GM12878 (cell line): ENCODE measurements at regions not wholly inside any gene's neighbourhood (a gene's known extent, or its start where the extent isn't known, plus 50 kb on each side); places are given as distances from the start of the nearest gene placed in this dataset.

ENCODE experiments used
- ATAC-seq: fragments of 200-7000 bp; cut with Tn5 transposase; 3 replicates; pipeline ENCODE4 v1.9.1; 2020; ENCODE audit warnings: mild to moderate bottlenecking, moderate library complexity
- BruUV-seq: library from RNA; stranded (reverse); fragments of 400-500 nt; replicated peaks from 2 replicates; lab custom pipeline; 2021; lab: Mats Ljungman, UMichigan
- CTCF ChIA-PET: fragments of 300-600 bp; sonication (Branson Sonifier 250); formaldehyde crosslinking; extraction: SDS; loops from one replicate; lab custom pipeline; 2021; ENCODE audit warnings: inconsistent platforms; lab: Yijun Ruan, JAX
- POLR2A ChIA-PET: fragments of 350-600 bp; formaldehyde crosslinking; extraction: SDS; loops from one replicate; lab custom pipeline; 2021; ENCODE audit warnings: inconsistent platforms; lab: Charles Lee
- RAD21 ChIA-PET: fragments of 300-600 bp; sonication (Branson Sonifier 250); formaldehyde crosslinking; loops from one replicate; lab custom pipeline; 2023; ENCODE audit warnings: antibody characterized with exemption; ENCODE audit not compliant: unreplicated experiment; lab: Charles Lee
- SMC1A ChIA-PET: fragments of 300-600 bp; sonication (Branson Sonifier 250); formaldehyde crosslinking; loops from one replicate; lab custom pipeline; 2023; ENCODE audit not compliant: unreplicated experiment, uncharacterized antibody; lab: Charles Lee
- DNase-seq: peaks from one replicate; pipeline ENCODE4 v3.0.0-alpha.2; 2011; ENCODE audit warnings: low read depth, low spot score
- FAIRE-seq: peaks from 3 replicates; lab custom pipeline; 2011; peaks lifted over from hg19 to GRCh38; lab: Jason Lieb, UNC
- H2AFZ ChIP-seq: 2 replicates; pipeline ENCODE4 v1.6.0; 2011; ENCODE audit warnings: low read depth, low read length, control low read depth; ENCODE audit not compliant: control insufficient read depth
- H3K27ac ChIP-seq: 2 replicates; pipeline ENCODE4 v1.5.1; 2011; ENCODE audit warnings: control low read depth; ENCODE audit not compliant: control insufficient read depth, insufficient read depth
- H3K27me3 ChIP-seq, 2 experiments: replicated peaks in 1 of 2; 2 replicates each; pipeline versions ENCODE4 v1.6.0 to v1.6.1; 2011; ENCODE audit warnings: low read length in 1 of 2; ENCODE audit not compliant: control insufficient read depth in 2 of 2, insufficient read depth in 2 of 2
- H3K36me3 ChIP-seq, 2 experiments: 2 replicates each; pipeline ENCODE4 v1.5.1; 2011; ENCODE audit warnings: low read length in 1 of 2; ENCODE audit not compliant: control insufficient read depth in 2 of 2, insufficient read depth in 2 of 2
- H3K4me1 ChIP-seq: 2 replicates; pipeline ENCODE4 v1.6.1; 2011; ENCODE audit warnings: mild to moderate bottlenecking, low read length, moderate library complexity, mixed read lengths; ENCODE audit not compliant: control insufficient read depth, insufficient read depth
- H3K4me2 ChIP-seq: 2 replicates; pipeline ENCODE4 v1.6.0; 2011; ENCODE audit warnings: control low read depth; ENCODE audit not compliant: control insufficient read depth, insufficient read depth
- H3K4me3 ChIP-seq: fragments of 200-600 bp; sonication (generic); 2 replicates; pipeline ENCODE4 v1.5.1; 2016
- H3K79me2 ChIP-seq: 2 replicates; pipeline ENCODE4 v1.6.0; 2011; ENCODE audit warnings: low read length; ENCODE audit not compliant: control insufficient read depth, insufficient read depth
- H3K9ac ChIP-seq: 2 replicates; pipeline ENCODE4 v1.8.0; 2011; ENCODE audit warnings: low read length, control low read depth, mixed read lengths; ENCODE audit not compliant: control insufficient read depth, insufficient read depth
- H3K9me3 ChIP-seq: replicated peaks from 3 replicates; pipeline ENCODE4 v1.5.1; 2011; ENCODE audit warnings: mild to moderate bottlenecking, low read length; ENCODE audit not compliant: control insufficient read depth, insufficient read depth
- H4K20me1 ChIP-seq: 2 replicates; pipeline ENCODE4 v1.6.0; 2011; ENCODE audit not compliant: control insufficient read depth, insufficient read depth
- ATF2 ChIP-seq: IDR thresholded peaks from 2 replicates; pipeline ENCODE4 v1.6.1; 2012; ENCODE audit warnings: low read length, inconsistent platforms
- EZH2 ChIP-seq: IDR thresholded peaks from 2 replicates; pipeline ENCODE4 v1.6.1; 2012; ENCODE audit warnings: low read depth, mild to moderate bottlenecking, control low read depth, inconsistent platforms, low read length, borderline replicate concordance; ENCODE audit not compliant: control insufficient read depth
- FOXM1 ChIP-seq: IDR thresholded peaks from 2 replicates; pipeline ENCODE4 v1.6.1; 2012; ENCODE audit warnings: low read depth, mild to moderate bottlenecking, inconsistent platforms, low read length, moderate library complexity
- JUNB ChIP-seq: IDR thresholded peaks from 2 replicates; pipeline ENCODE4 v1.6.1; 2016; ENCODE audit warnings: antibody characterized with exemption, mild to moderate bottlenecking
- PAX5 ChIP-seq: IDR thresholded peaks from 2 replicates; pipeline ENCODE4 v1.6.1; 2011; ENCODE audit warnings: low read depth, low read length, borderline replicate concordance
- PKNOX1 ChIP-seq: fragments of 450-650 bp; IDR thresholded peaks from 2 replicates; pipeline ENCODE4 v1.6.1; 2016; ENCODE audit warnings: mild to moderate bottlenecking
- POU2F2 ChIP-seq: IDR thresholded peaks from 3 replicates; pipeline ENCODE4 v1.6.1; 2011; ENCODE audit warnings: low read depth, mild to moderate bottlenecking, low read length, borderline replicate concordance
- RELB ChIP-seq: fragments of 450-650 bp; IDR thresholded peaks from 2 replicates; pipeline ENCODE4 v1.6.1; 2017; ENCODE audit warnings: low read depth, mild to moderate bottlenecking, moderate library complexity
- TARDBP ChIP-seq: IDR thresholded peaks from 2 replicates; pipeline ENCODE4 v1.6.1; 2016; ENCODE audit warnings: borderline replicate concordance
- TBL1XR1 ChIP-seq: IDR thresholded peaks from 2 replicates; pipeline ENCODE4 v1.6.1; 2012; ENCODE audit warnings: low read depth, low read length, improper control_type of control experiment
- ZNF384 ChIP-seq: IDR thresholded peaks from 2 replicates; pipeline ENCODE4 v1.6.1; 2012; ENCODE audit warnings: low read depth, mild to moderate bottlenecking, low read length, improper control_type of control experiment, borderline replicate concordance
- in situ Hi-C: fragments of 300-500 bp; cut with MboI; formaldehyde crosslinking; loops from 9 replicates; pipeline ENCODE4 v1.14.3; 2018; ENCODE audit warnings: mixed read lengths
- intact Hi-C: fragments of 100-400 bp; cut with micrococcal nuclease; formaldehyde crosslinking; loops from one replicate; pipeline ENCODE4 v1.14.2; 2022; ENCODE audit not compliant: unreplicated experiment
- TF ChIP-seq, protein P1 (sequence below): IDR thresholded peaks from 2 replicates; pipeline ENCODE4 v1.6.1; 2011; ENCODE audit warnings: borderline replicate concordance, low read depth, mild to moderate bottlenecking, moderate library complexity, low read length; ENCODE audit not compliant: insufficient read depth, poor library complexity, severe bottlenecking

DNA sequence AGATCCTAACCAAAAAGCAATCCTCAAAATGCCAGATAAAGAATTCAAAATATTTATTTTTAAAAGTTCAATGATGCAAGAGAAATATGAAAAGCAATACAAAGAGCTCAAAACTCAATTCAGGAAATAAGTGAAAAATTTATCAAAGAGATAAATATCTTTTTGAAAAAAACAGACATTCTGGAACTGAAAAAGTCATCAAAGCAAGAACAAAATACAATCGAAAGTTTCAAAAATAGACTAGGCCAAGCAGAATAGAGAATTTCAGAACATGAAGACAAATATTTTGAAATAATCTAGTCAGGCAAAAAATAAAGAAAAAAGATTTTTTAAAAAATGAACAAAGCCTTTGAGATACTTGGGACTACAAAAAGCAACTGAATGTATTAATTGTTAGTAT lies 83.4 kb upstream of the STT3B start (continued):
- TF ChIP-seq ATF2 (peak; percentile 45; the same call in 1 of the 2 replicates), FOXM1 (0 out of 2 replicates have a peak, but pooled peaks have one; percentile 20), RELB (0 out of 2 replicates have a peak, but pooled peaks have one; percentile 10), POU2F2 (no peak), ZNF384 (peak; percentile 21; the same call in 1 of the 2 replicates), PAX5 (no peak), JUNB (peak; percentile 20; the same call in 1 of the 2 replicates)
- TF ChIP-seq, all 136 proteins: peak for 10

- intact Hi-C loops = no loop called here
- CTCF ChIA-PET = interaction anchor here (1.1 to 1.8 kb wide), 2 partner anchors 10 kb away, joined by 3 to 7 read pairs; no protein-coding TSS in a partner anchor
- POLR2A ChIA-PET = interaction anchor here (1.7 kb wide), 1 partner anchor 11 kb away, joined by 6 read pairs; no protein-coding TSS in a partner anchor
- FAIRE-seq (no peak), ATAC-seq (no peak), DNase-seq (no peak)
- no peak overlapping the region for H3K4me3 ChIP-seq
- H3K4me2 ChIP-seq = no peak overlapping the region
- in situ Hi-C loops = no loop called here
- SMC1A ChIA-PET = interaction anchor here (1.0 to 3.7 kb wide), 7 partner anchors 9 to 244 kb away, joined by 3 to 21 read pairs (median 4); no protein-coding TSS in a partner anchor
- H3K27ac ChIP-seq = peak overlapping the region; percentile 22; the same call in 1 of the 2 replicates
- H3K9ac ChIP-seq = no peak overlapping the region
- RAD21 ChIA-PET = no interaction called here
- TF ChIP-seq TARDBP (no peak), PKNOX1 (no peak), TBL1XR1 (no peak), EZH2 (no peak)
- TF ChIP-seq, protein P1, sequence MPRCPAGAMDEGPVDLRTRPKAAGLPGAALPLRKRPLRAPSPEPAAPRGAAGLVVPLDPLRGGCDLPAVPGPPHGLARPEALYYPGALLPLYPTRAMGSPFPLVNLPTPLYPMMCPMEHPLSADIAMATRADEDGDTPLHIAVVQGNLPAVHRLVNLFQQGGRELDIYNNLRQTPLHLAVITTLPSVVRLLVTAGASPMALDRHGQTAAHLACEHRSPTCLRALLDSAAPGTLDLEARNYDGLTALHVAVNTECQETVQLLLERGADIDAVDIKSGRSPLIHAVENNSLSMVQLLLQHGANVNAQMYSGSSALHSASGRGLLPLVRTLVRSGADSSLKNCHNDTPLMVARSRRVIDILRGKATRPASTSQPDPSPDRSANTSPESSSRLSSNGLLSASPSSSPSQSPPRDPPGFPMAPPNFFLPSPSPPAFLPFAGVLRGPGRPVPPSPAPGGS = no peak
- H3K79me2 ChIP-seq = no peaks in the 10 kb centered on the region
- no peaks in the 10 kb centered on the region for H4K20me1 ChIP-seq
- no peak overlapping the region for H2AFZ ChIP-seq
- no peaks in the 10 kb centered on the region for H3K36me3 ChIP-seq
- peaks cover 28% of the 10 kb centered on the region for H3K4me1 ChIP-seq
- no peaks in the 10 kb centered on the region for H3K27me3 ChIP-seq
- peaks cover 9% of the 10 kb centered on the region for H3K9me3 ChIP-seq
- BruUV-seq = no TSS peak
These were observed 82.4 kb upstream of the STT3B start for GRCh38 chr3:31450345-31450744.
